Activated CD4-positive, alpha-beta T cell treated with anti-CD3 and anti-CD28 coated beads for 48 hours (primary cell): ENCODE measurements at regions not wholly inside any gene's neighbourhood (a gene's known extent, or its start where the extent isn't known, plus 50 kb on each side); places are given as distances from the start of the nearest gene placed in this dataset.

ENCODE experiments used
- DNase-seq: peaks from one replicate; pipeline ENCODE4 v3.0.0-alpha.2; 2020

DNA sequence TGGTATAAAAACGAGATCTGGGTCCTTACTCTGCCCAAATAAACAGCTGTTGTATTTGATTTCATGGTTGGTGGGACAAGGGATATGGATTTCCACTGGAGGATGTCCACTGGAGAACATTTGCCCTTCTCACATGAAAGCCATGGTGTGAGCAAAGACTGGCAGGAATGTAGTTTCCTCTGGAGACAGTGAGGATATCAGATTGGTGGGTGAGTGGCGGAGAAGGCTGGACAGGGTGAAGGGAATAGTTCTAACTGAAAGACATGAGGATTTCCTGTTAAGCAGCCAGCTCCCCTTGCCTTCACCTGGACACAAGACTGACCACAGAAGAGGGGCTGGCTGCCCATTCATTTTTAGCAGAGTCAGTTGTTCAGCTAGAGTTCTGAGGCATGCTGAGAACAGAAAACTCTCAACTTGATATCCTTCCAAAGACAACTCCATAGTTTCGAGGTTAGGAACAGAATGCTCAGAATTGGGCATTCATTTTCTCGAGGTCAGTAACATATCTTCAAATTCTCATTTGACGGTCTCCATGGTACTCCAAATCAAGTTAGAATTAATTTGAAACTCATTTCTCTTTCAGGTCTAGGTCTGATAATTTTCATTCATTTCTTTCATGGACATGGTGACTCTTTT is 365.7 kb downstream of the LRIG3 start:
- DNase-seq: no peak

DNA sequence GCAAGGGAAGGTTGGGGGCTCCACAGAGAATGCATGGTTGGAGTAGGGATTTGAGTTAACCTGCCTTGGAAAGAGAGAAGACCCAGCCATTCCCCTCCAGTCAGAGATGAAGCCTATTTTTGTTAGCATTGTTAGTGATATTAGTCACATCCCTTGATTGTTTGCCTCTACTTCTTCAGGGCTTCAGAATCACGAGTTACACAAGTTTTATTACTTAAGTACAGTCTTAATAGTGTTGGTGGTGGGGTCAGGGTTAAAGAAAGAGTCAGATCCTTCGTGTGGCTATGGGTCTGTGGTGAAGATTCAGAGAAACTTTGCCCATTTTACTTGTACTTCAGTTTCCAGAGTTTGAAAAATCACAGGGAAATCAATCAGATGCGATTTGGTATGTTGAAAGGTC is 363.1 kb downstream of the LRIG3 start:
- DNase-seq: no peak

DNA sequence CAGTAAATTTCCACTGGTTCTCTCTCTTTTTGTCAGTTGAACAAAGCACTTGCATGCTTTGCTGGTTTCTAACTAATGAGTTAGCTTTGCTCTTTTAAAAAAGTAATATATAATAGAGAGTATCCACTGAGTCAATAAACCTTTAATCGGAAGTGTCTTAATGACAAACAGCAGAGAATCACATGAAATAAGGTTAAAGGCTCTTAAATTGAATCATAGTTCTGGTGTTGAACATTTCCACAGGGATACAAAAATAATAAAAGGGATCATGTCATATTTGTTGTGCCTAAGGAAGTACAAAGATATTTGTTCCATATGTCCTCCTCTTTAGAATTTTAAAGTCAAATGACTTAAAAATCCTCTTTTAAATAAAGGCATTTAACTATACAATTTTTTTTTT is 362.6 kb downstream of the LRIG3 start:
- DNase-seq: no peak

DNA sequence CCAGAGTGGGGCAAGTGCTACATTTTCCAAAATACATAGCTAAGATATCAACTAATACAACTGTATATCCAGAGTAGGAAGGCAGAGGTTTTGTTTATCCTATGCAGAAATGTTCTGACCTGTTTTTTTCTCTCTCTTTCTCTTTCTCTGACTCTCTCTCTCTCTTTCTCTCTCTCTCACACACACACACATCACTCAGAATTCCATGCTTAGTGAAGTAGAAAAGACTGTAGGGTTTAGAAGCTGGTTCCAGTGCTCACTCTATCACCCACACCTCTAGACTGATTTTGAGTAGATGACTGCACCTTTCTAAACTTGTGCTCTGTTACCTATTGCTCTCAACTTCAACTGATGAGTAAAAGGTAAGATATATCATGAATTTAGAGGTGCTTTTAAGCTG is 356.7 kb downstream of the LRIG3 start:
- DNase-seq: no peak

DNA sequence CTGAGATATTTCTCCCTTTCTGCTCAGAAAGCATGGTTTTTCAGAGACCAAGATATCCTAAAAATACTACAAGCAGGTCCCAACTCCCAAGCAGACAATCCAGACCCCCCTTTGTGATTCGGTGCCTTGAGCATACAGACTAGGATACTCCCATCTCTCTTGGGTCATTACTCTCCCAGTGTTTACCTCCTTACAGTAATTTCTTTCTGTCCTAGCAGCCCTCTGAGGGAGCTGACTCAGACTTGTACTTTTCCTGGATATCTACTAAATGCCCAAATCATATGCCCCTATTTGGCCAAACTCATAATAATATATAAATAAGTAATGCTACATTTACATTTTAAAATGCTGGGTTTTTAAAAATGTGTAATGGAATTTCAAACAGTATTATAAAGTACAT is 355.6 kb downstream of the LRIG3 start:
- no peak for DNase-seq

DNA sequence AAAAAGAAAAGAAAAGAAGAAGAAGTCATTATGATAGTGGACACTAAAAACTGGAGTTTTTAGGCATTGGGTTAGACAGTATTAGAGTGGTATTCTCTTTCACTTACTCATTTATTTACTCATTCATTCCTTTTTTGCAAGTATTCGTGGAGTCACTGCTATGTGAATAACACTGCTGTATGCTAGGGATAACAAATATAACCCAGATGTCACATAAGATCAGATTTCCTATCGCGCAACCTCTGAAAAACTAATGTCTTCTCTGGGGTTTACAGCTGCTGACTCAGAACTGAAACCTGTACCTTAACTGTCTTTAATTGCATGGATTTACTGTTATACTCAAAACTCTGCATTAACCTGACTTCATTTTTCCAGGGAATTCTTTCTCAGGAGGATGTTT is 353.7 kb downstream of the LRIG3 start:
- no peak for DNase-seq

DNA sequence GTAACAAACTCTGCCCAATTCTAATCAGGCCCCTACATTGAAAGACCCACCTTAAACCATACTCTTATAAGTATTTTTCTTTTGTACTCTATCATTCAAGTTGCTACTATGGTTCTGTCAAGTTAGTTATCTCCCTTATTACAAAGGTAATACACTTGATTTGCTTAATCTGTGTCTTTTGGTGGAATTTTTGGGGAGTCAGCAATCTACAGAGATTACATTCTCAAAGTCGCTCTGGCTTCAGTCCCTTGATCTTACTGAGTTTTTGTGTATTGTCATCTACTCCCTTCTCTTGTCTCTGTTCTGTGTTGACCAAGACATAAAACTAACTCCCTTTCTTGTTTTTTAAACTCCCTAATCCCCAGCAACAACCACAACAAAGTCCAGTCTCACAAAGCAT is 353.1 kb downstream of the LRIG3 start:
- no peak for DNase-seq

DNA sequence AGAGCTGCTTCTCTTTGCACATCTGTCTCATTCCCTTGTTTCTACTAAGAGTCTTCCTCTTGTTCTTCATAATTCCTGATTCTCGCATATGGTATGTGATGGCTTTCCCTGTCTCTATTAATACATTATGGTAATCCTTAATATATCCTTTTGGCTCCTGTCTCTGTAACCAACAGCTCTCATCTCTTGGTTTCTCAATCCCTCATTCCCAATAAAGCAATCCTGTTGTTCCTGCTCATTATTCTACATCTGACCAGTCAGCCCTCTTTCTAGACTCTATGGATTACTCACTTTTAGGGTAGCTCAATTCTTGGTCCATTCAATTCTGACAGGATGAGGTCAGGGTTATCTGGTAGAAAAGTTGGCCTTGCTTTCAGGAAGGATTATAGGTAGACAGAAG is 349.9 kb downstream of the LRIG3 start:
- DNase-seq: no peak

DNA sequence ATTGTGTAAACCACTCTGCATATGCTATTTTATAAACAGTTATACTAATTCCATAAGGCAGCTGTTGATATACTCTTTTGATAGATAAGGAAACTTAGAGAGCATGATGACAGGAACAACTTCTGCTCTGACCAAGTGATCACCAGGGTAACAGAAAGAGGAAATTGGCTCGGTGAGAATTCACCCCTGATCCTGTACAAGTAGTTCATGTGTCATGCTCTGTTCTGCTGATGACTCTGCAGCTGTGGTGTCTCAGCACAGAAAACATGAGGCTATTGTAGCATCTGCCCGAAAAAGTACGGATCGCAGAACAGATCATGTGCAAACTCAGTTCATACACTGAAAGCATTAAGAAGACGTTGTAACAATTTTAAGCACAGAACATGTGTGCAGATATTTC is 345.0 kb downstream of the LRIG3 start:
- DNase-seq: no peak

DNA sequence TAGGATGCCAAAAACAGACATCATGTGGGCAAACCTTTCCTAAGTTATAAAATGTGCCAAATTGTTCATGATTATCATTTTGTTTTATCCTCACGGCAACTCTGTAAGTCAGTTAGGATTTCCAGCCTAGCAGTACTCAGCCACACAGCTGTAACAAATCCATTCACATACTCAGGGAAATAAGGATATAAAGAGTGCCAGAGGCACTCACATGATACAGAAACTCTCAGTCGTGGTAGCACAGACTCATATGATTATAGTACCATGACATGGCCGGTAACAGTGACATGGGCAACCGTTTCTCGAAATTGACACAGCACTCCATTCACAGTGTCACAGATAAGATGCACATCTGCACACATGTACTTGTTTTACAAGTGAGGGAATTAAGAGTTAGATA is 344.2 kb downstream of the LRIG3 start:
- DNase-seq: no peak

DNA sequence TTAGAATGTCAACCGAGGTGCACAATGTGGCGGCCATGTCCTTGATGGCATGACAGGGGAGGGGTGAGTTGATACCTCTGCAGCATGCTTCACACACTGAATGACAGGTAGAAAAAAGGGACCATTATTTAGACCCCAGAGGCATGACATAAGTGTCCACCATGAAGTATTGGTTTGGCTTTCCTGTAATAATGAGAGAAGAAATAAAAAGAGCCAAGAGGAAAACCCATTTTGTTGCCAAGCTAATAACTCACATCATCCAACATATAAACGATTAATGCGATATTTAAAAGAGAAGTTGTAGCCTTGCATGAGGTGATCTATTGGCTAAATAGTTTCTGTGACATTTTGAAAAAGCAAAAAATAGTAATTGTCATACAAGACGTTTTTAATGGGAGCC is 343.4 kb downstream of the LRIG3 start:
- DNase-seq: no peak

DNA sequence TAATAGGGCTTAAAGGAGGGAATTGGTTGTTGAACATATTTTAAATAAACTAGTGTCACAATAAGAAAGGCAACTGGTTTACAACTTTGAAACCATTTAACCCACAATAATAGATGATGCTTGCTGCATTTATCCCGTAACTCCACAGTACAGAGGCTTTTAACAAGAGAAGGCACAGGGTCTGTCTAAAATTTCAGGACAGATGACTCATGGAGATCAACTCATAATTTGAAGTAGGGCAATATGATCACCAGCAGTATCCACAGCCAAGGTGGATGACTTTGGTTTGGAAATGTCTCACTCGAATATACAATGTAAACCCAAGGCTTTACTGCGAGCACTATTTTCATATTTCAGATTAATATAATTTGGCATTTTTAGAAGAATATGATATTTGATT is 340.2 kb downstream of the LRIG3 start:
- DNase-seq: no peak

DNA sequence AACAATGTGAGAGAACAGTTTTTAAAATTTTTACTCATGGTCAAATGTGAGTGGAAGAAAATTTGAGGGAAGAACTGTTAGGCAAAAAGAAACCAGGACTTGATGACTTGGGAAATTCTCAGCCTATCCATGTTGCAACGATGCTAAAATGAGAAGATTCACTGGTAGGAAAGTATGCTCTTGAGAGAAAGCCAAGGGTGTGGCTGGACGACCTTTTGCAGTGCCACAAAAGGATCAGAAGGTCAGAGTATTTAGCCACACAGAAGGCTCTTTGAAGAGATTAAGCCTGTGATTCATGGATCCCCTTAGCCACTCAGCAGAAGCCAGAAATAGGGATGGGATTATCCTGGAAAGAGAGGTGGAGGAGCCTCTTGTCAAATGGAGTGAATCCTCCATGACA is 336.8 kb downstream of the LRIG3 start:
- no peak for DNase-seq

DNA sequence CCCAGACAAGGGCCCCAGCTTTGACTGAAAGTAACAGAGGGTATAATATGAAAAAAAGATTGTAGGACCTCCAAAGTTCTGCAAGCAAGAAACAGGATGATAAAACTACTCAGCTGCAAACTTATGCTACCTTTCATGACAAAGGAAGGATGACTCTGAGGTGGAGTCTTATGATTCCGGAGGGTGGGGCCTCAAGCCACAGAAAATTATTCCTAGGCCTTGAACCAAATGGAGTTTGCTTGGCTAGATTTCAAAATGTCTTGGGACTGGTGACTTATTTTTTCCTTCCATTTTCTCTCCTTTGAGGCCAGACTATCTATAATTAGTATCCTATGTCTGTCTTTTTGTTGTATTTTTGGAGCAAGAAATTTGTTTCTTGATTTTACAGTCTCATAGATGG is 336.4 kb downstream of the LRIG3 start:
- no peak for DNase-seq

DNA sequence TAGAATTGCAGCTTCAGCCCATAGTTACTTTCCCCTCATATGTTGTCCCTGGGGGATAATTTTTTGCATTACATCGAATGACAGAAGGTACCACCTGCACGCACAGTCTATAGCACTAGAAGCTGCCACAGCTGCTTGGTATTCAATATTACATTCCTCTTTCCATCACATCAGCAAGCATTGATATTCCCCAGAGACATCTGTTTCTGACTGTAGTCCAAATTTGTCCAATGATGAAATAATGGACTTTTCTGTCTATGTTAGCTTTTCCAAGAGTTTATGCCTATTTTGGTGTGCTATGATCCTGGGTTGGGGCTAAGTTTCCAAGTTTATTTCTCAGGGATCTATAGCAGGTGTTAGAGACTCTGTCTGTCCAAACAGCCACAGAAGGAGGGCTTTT is 335.4 kb downstream of the LRIG3 start:
- no peak for DNase-seq

DNA sequence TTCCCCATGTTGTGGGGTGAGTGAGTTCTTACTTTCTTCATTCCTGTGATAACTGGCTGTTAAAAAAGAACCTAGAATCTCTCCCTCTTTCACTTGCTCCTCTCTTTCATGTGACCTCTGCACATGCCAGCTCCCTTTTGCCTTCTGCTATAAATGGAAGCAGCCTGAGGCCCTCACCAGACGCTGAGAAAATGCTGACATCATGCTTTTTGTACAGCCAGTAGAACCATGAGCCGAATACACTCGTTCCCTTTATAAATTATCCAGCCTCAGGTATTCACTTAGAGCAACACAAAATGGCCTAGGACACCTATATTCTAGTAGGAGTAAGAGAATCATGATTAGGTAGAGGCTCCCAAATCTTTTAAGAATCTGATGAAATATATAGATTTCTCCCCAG is 333.5 kb downstream of the LRIG3 start:
- no peak for DNase-seq

DNA sequence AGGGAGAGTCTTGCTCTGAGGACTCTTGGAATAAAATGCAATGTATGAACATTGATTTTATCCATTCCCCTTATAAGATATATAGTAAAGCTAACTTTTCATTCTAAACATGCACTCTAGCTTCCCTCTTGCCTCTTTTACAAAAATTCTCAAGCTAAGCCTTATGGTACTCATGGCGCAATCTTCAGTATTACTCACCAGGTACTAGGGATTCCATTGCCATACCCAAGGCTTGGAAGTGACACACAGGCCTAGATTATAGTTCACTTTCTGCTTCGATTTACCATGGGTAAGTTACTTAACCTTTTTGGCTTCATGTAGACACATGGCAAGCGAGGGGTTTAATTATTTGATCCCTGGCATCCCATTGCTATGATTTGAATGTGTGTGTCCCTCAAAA is 331.5 kb downstream of the LRIG3 start:
- no peak for DNase-seq

DNA sequence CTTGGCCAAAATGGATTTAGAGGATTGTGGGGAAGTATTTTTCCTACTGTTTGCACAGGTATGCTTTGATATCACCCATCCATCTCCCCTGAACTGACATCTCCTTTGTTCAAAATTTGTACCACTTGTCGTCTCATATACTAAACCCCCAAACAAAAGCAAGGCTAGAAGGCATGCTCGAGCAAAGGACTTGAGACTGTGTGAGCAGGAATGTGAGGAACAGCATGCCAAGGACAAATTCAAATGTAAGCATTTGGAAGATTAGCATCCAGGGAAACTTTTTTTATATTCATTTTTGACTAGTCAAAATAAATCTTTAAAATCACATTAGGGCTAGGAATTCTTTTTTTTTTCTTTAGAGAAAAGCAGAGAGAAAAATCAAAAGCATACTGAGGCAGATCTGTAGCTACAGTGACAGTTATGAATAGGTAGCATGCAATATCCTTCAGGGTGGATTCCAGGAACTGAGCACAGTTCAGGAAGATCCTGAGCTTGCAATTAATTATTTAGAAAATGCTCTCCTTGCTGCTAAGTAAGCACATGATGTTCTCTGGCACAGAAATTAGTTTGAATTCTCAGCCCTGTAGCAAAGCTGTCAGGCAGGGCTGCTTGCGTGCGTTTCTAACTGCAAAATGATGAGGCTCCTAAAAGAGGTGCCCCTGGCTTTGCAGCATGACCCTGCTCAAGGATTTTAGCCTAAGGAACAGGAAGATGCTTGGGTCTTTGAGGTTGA is 327.7 kb downstream of the LRIG3 start:
- no peak for DNase-seq

DNA sequence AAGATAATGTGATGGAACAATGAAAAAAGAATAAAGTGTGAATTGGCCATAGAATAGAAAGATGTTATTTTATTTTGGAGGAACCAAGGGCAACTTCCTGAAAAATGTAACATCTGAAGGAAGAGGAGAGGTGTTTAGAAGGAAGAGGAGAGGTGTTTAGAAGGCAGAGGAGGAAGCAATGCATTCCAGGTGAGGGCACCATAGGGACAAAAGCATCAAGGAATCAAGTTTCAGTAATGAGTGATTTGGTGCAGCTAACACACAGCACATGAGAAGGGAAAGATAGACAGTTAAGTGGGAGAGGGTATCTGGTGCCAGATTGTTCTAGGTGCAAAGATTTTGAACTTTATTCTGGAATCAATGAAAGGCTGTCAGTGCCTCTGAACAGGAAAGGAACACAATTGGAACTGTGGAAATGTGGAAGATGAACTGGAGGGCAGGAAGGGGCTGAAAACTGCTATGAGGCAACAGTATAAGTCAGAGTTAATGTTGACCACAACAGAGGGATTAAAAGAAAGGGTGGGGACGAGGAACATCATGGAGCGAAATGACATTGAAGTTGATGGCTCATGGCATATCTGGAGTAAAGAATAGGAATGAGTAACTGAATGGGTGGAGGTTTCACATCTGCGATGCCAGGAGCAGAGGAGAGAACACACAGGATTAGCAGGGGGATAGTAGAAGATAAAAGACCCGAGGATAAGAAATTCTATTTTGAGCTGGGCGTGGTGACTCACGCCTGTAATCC is 326.6 kb downstream of the LRIG3 start:
- DNase-seq: no peak

DNA sequence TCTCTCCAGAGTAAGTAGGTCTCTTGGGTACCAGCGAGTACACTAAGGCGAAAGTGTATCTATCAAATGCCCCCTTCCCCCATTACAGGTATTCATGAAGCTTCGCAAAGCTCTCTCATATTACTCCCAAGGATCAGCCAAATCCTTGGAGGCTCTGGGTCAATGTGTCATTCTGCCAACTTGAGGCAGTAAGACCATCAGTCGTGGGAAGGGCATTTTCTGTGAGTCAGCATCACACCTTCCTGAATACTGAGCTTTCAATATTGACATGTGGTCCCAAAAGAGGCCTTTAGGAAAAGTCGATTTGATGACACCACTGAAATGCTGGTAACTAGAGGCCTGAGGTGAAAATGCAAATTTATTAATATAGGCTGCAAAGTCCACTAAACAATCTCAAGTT is 323.9 kb downstream of the LRIG3 start:
- DNase-seq: no peak

DNA sequence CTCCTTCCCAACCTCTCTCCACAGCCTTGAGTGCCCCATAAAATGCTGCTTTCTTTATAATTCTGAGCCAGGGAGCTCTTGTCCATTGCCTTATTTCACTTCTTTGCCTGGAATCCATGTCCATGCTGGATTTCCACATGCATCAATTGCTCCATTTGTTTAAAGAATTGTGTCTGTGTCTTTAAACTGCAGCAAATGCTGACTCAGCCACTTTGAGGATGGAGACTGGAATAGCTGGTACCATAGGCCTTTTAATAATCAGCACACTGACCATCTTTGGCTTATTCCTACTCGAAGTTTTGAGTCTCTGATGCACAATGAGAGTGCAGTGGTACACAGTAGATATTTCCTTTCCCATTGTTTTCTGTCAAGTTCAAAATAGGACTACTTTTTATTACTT is 318.8 kb downstream of the LRIG3 start:
- DNase-seq: no peak

DNA sequence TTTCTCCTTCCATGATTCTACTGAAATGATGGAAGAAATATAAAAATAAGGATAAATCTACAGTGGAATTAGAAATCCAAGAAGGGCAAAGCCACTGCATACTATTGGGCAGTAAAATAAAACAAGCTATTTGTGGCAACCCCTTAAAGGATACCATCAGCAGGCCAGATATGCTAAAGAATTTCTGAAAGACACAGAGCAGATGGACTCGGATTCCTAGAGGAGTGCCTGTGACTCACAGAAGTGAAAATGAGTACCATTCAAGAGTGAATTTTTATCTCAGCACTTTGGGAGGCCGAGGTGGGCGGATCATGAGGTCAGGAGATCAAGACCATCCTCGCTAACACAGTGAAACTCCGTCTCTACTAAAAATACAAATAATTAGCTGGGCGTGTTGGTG is 318.1 kb downstream of the LRIG3 start:
- no peak for DNase-seq

DNA sequence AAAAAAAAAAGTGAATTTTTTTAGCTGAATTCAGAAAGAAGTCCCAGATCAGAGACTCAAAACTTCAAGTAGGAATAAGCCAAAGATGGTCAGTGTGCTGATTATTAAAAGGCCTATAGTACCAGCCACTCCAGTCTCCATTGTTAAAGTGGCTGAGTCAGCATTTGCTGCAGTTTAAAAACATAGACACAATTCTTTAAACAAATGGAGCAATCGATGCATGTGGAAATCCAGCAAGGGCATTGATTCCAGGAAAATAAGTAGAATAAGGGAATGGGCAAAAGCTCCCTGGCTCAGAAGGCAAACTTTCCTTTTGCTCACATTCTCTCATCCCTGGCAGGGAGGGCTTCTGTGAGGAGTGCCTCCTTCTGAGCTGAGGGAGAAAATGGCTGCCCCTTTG is 317.6 kb downstream of the LRIG3 start:
- no peak for DNase-seq

DNA sequence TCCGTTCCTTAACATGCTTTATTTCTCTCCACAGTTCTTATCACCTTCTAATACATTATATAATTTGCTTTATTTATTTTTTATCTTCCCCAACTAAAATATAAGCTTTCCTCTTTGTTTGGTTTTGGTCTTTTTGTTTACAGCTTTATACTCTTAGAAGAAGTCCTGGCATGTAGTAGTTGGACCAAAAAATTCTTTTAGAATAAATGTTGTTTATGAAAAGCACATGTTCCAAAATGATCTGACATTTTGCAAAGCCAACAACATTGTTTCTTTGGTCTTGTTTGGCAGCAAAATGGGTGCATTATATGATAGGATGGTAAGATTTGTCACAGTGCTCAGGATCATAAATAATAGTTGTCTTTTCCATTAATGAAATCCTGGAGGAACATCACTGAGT is 312.5 kb downstream of the LRIG3 start:
- DNase-seq: no peak

DNA sequence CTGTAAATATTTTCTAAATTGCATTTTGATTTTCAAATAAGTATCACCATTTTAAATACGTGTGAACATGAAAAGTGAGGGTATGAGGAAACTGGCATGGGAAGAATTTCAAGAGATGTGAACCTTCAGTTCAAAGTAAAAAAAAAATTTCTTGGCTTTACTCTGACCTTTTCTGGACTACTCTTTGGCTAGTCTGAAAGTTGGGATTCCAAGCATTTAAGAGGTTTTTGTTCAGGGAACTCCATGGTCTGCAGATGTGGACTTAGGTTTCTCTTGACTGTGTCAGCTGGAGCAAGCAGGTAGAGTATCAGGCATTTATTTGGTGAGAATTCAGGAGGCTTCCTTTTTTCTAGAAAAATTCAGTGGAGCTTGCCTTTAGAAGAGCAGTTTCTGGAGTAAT is 311.6 kb downstream of the LRIG3 start:
- DNase-seq: no peak
